A549 (cell line): ENCODE measurements at regions not wholly inside any gene's neighbourhood (a gene's known extent, or its start where the extent isn't known, plus 50 kb on each side); places are given as distances from the start of the nearest gene placed in this dataset.
A peak's percentile ranks its signal among the peaks of the same experiment; 100 is the strongest.

Experiments
- ATAC-seq, 2 experiments: fragments of 200-7000 bp in 1 of 2; fragments of >200 bp in 1 of 2; cut with Nextera tagmentation in 1 of 2; cut with Tn5 transposase in 1 of 2; 3 replicates each; pipeline versions ENCODE4 v1.8.0 to v1.9.1; 2018 to 2020; ENCODE audit warnings: mild to moderate bottlenecking in 1 of 2, moderate library complexity in 1 of 2
- CTCF ChIA-PET: fragments of 300-600 bp; sonication (Branson Sonifier 250); formaldehyde crosslinking; extraction: SDS; loops from one replicate; lab custom pipeline; 2021; ENCODE audit warnings: antibody characterized with exemption, inconsistent platforms; lab: Yijun Ruan, JAX
- POLR2A ChIA-PET: fragments of 350-600 bp; formaldehyde crosslinking; extraction: SDS; loops from one replicate; lab custom pipeline; 2021; ENCODE audit warnings: antibody characterized with exemption, inconsistent platforms; lab: Yijun Ruan, JAX
- DNase-seq, 2 experiments: peaks; one replicate each; pipeline versions ENCODE4 v3.0.0 to v3.0.0-alpha.2; 2011 to 2016; ENCODE audit warnings: low read depth in 1 of 2, low spot score in 1 of 2
- FAIRE-seq: peaks from 2 replicates; lab custom pipeline; 2011; peaks lifted over from hg19 to GRCh38; lab: Jason Lieb, UNC
- H3K27ac ChIP-seq, 2 experiments: fragments of >200 bp; sonication (Bioruptor Twin); formaldehyde crosslinking; 3 replicates each; pipeline ENCODE4 v1.5.1; 2016 to 2017
- H3K4me1 ChIP-seq: fragments of >200 bp; sonication (Bioruptor Twin); formaldehyde crosslinking; 3 replicates; pipeline ENCODE4 v1.6.1; 2016
- H3K4me2 ChIP-seq: fragments of >200 bp; sonication (Bioruptor Twin); formaldehyde crosslinking; 3 replicates; pipeline ENCODE4 v1.6.1; 2016
- H3K4me3 ChIP-seq: fragments of >200 bp; sonication (Bioruptor Twin); formaldehyde crosslinking; 3 replicates; pipeline ENCODE4 v1.5.1; 2016
- H3K9me3 ChIP-seq: fragments of >200 bp; sonication (Bioruptor Twin); formaldehyde crosslinking; 3 replicates; pipeline ENCODE4 v1.6.1; 2016
- BHLHE40 ChIP-seq: IDR thresholded peaks from 2 replicates; pipeline ENCODE4 v1.6.1; 2012; ENCODE audit warnings: low read depth, low read length, inconsistent platforms
- CHD2 ChIP-seq: fragments of 150-350 bp; IDR thresholded peaks from 2 replicates; pipeline ENCODE4 v1.6.1; 2014; ENCODE audit warnings: low read length; ENCODE audit not compliant: partially characterized antibody
- CTCF ChIP-seq: fragments of >200 bp; sonication (Bioruptor Twin); formaldehyde crosslinking; IDR thresholded peaks from 3 replicates; pipeline ENCODE4 v1.5.1; 2016
- EHMT2 ChIP-seq: fragments of 200-600 bp; sonication (generic); IDR thresholded peaks from 2 replicates; pipeline ENCODE4 v1.6.1; 2016; ENCODE audit warnings: antibody characterized with exemption, low read depth, mild to moderate bottlenecking, moderate library complexity
- FOSL2 ChIP-seq, 2 experiments: fragments of 450-650 bp in 1 of 2; fragments of >200 bp in 1 of 2; sonication (Bioruptor Twin) in 1 of 2; formaldehyde crosslinking; IDR thresholded peaks; 2 replicates each; pipeline versions ENCODE4 v1.5.0 to v1.6.1; 2016 to 2020; ENCODE audit warnings: mild to moderate bottlenecking in 1 of 2, moderate library complexity in 1 of 2
- HDAC2 ChIP-seq: fragments of 200-600 bp; sonication (generic); IDR thresholded peaks from 2 replicates; pipeline ENCODE4 v1.6.1; 2016
- HOXA7 ChIP-seq: fragments of 250-450 bp; sonication (Bioruptor Pico); IDR thresholded peaks from 2 replicates; pipeline ENCODE4 v1.5.0; 2020; ENCODE audit warnings: mild to moderate bottlenecking, moderate library complexity
- HOXB5 ChIP-seq: fragments of 250-450 bp; sonication (Bioruptor Pico); IDR thresholded peaks from 2 replicates; pipeline ENCODE4 v1.5.0; 2020; ENCODE audit warnings: mild to moderate bottlenecking, moderate library complexity
- PHF8 ChIP-seq: fragments of 200-600 bp; sonication (generic); IDR thresholded peaks from 2 replicates; pipeline ENCODE4 v1.6.1; 2016; ENCODE audit warnings: low read depth, mild to moderate bottlenecking, antibody characterized with exemption, moderate library complexity, borderline replicate concordance
- RAD21 ChIP-seq, 2 experiments: fragments of >200 bp in 1 of 2; sonication (Bioruptor Twin) in 1 of 2; formaldehyde crosslinking in 1 of 2; IDR thresholded peaks in 1 of 2; conservative IDR thresholded peaks in 1 of 2; 2 replicates in 1 of 2; 3 replicates in 1 of 2; pipeline ENCODE4 v1.6.1; 2012 to 2018; ENCODE audit warnings: inconsistent platforms in 1 of 2
- RARB ChIP-seq: fragments of 250-450 bp; sonication (Bioruptor Pico); IDR thresholded peaks from 2 replicates; pipeline ENCODE4 v1.8.0; 2021; ENCODE audit warnings: mild to moderate bottlenecking, moderate library complexity
- REST ChIP-seq: fragments of 200-600 bp; sonication (generic); IDR thresholded peaks from 2 replicates; pipeline ENCODE4 v1.6.1; 2016; ENCODE audit warnings: antibody characterized with exemption, mild to moderate bottlenecking, moderate library complexity
- RFX5 ChIP-seq: fragments of 450-650 bp; IDR thresholded peaks from 2 replicates; pipeline ENCODE4 v1.7.1; 2014; ENCODE audit warnings: antibody characterized with exemption, mild to moderate bottlenecking, moderate library complexity
- RNF2 ChIP-seq: fragments of 200-600 bp; sonication (generic); IDR thresholded peaks from 2 replicates; pipeline ENCODE4 v1.6.1; 2016; ENCODE audit warnings: low read depth, mild to moderate bottlenecking, antibody characterized with exemption, moderate library complexity, borderline replicate concordance
- TP53 ChIP-seq: fragments of 250-450 bp; sonication (Bioruptor Pico); IDR thresholded peaks from 2 replicates; pipeline ENCODE4 v1.5.0; 2021; ENCODE audit warnings: mild to moderate bottlenecking, moderate library complexity
- USF2 ChIP-seq: fragments of 450-650 bp; IDR thresholded peaks from 2 replicates; pipeline ENCODE4 v1.6.1; 2014; ENCODE audit warnings: antibody characterized with exemption
- ZNF302 ChIP-seq: fragments of 250-450 bp; sonication (Bioruptor Pico); IDR thresholded peaks from 2 replicates; pipeline ENCODE4 v1.9.0; 2021; ENCODE audit warnings: inconsistent platforms, mild to moderate bottlenecking, moderate library complexity
- WGBS: methylation state at CpG from one replicate; pipeline ENCODE4 v1.1.6; 2017; ENCODE audit errors: missing lambda C conversion rate; 5-methylcytosine and 5-hydroxymethylcytosine counted together
- TF ChIP-seq, protein P1 (sequence below): IDR thresholded peaks from 2 replicates; pipeline ENCODE4 v1.6.1; 2012
- TF ChIP-seq, protein P2 (sequence below): IDR thresholded peaks from 2 replicates; pipeline ENCODE4 v1.6.1; 2012
- TF ChIP-seq, protein P3 (sequence below): fragments of >200 bp; sonication (Bioruptor Twin); formaldehyde crosslinking; IDR thresholded peaks from 2 replicates; pipeline ENCODE4 v1.6.1; 2016

DNA sequence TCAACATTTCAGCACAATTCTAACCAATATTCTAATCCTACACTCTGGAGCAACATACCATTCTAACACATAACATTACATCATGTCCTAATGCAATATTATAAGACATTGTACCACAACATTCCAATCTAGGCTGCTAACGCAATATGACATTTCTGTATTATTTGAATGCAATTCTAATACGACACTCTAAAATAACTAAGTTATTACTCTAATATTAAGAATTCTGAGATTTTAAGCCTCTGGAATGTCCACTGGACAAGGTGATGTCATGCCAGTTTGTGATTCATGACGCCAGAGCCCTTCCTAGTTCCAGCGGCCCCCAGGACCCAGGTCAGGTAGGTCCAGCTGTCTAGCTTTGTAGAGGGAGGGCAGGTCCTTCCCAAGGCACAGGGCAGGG lies 69.7 kb upstream of the SIRPA start:
- DNase-seq, result peak in 1 of 2 experiments; percentile 32
- peaks cover 23% of the 10 kb centered on the region for H3K9me3 ChIP-seq
- POLR2A ChIA-PET, result no interaction called here
- H3K4me1 ChIP-seq, result peaks cover 30% of the 10 kb centered on the region
- H3K4me2 ChIP-seq, result no peak overlapping the region
- FAIRE-seq, result peak; percentile 91
- WGBS, result 46% methylated on average over 4 of the region's 4 CpGs
- TF ChIP-seq ZNF302 (CRISPR knock-in tag) (no peak), RNF2 (no peak), RARB (CRISPR knock-in tag) (no peak), USF2 (no peak), HOXB5 (CRISPR knock-in tag) (no peak), TP53 (CRISPR knock-in tag) (no peak), FOSL2 (IDR thresholded peaks at IDR 0.05) (no peak), FOSL2 (CRISPR knock-in tag; IDR thresholded peaks at IDR 0.05) (no peak), PHF8 (no peak), BHLHE40 (no peak), CHD2 (no peak), REST (no peak), HDAC2 (no peak), RAD21 (conservative IDR thresholded peaks at IDR 0.05 in 1 of 2, IDR thresholded peaks at IDR 0.05 in 1 of 2) (no peak), EHMT2 (no peak)
- TF ChIP-seq, protein P1, sequence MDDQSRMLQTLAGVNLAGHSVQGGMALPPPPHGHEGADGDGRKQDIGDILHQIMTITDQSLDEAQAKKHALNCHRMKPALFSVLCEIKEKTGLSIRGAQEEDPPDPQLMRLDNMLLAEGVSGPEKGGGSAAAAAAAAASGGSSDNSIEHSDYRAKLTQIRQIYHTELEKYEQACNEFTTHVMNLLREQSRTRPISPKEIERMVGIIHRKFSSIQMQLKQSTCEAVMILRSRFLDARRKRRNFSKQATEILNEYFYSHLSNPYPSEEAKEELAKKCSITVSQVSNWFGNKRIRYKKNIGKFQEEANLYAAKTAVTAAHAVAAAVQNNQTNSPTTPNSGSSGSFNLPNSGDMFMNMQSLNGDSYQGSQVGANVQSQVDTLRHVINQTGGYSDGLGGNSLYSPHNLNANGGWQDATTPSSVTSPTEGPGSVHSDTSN, result no peak
- TF ChIP-seq, protein P2, sequence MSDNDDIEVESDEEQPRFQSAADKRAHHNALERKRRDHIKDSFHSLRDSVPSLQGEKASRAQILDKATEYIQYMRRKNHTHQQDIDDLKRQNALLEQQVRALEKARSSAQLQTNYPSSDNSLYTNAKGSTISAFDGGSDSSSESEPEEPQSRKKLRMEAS, result no peak
- TF ChIP-seq, protein P3, sequence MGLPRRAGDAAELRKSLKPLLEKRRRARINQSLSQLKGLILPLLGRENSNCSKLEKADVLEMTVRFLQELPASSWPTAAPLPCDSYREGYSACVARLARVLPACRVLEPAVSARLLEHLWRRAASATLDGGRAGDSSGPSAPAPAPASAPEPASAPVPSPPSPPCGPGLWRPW, result no peak
- peak overlapping the region in 1 of 2 experiments; percentile 36; a peak in 2 of 6 replicates for H3K27ac ChIP-seq
- CTCF ChIA-PET, result interaction anchor here (1.4 to 3.4 kb wide), 4 partner anchors 11 to 23 kb away, joined by 6 to 12 read pairs (median 6); no protein-coding TSS in a partner anchor
- H3K4me3 ChIP-seq, result no peak overlapping the region
- peak in 1 of 2 experiments; percentile 30; a peak in 2 of 6 replicates for ATAC-seq

GRCh38 chr20:1824834-1825233 lies 70.4 kb upstream of the SIRPA start:
- peaks cover 23% of the 10 kb centered on the region for H3K9me3 ChIP-seq
- no peak overlapping the region for H3K4me3 ChIP-seq
- TF ChIP-seq CHD2 (no peak), HOXA7 (CRISPR knock-in tag) (no peak), RFX5 (no peak), CTCF (no peak)
- TF ChIP-seq, protein P3, result no peak
- DNase-seq (no peak), FAIRE-seq (no peak), ATAC-seq (no peak)
- CTCF ChIA-PET, result interaction anchor here (1.4 to 3.4 kb wide), 4 partner anchors 10 to 22 kb away, joined by 6 to 12 read pairs (median 6); no protein-coding TSS in a partner anchor
- POLR2A ChIA-PET, result no interaction called here
- WGBS, result 79% methylated on average over 4 of the region's 4 CpGs
- H3K4me1 ChIP-seq, result peaks cover 24% of the 10 kb centered on the region
- H3K27ac ChIP-seq, result peak overlapping the region in 1 of 2 experiments; percentile 24; a peak in 2 of 6 replicates
- no peak overlapping the region for H3K4me2 ChIP-seq
